Spinal cord (tissue), 9 donors: ENCODE measurements at regions not wholly inside any gene's neighbourhood (a gene's known extent, or its start where the extent isn't known, plus 50 kb on each side); places are given as distances from the start of the nearest gene placed in this dataset.
"Not testable (repeated sequence)": the region's sequence is repeated elsewhere in the genome, so short reads cannot be mapped to it uniquely, and the experiment has no call there.

Source experiments
- DNase-seq, 6 donors: peaks; one replicate each; pipeline versions ENCODE4 v3.0.0 to v3.0.0-alpha.2; 2013 to 2015; ENCODE audit warnings: low spot score in 6 of 6, low read depth in 4 of 6
- H3K27ac ChIP-seq: one replicate; pipeline ENCODE4 v1.5.1; 2013; ENCODE audit warnings: low read depth, low read length, control low read depth
- H3K27me3 ChIP-seq: one replicate; pipeline ENCODE4 v1.6.1; 2013; ENCODE audit warnings: low read length; ENCODE audit not compliant: control insufficient read depth, insufficient read depth
- H3K36me3 ChIP-seq: one replicate; pipeline ENCODE4 v1.6.1; 2013; ENCODE audit warnings: low read length; ENCODE audit not compliant: control insufficient read depth, insufficient read depth
- H3K4me1 ChIP-seq: one replicate; pipeline ENCODE4 v1.6.1; 2013; ENCODE audit warnings: low read length; ENCODE audit not compliant: control insufficient read depth, insufficient read depth
- H3K4me3 ChIP-seq: one replicate; pipeline ENCODE4 v1.5.1; 2013; ENCODE audit warnings: low read depth, low read length, control low read depth
- H3K9me3 ChIP-seq: one replicate; pipeline ENCODE4 v1.6.1; 2013; ENCODE audit warnings: low read length; ENCODE audit not compliant: control insufficient read depth, insufficient read depth
- WGBS: methylation state at CpG from one replicate; pipeline ENCODE4 v1.1.5; 2013; ENCODE audit warnings: missing lambda C conversion rate; ENCODE audit not compliant: insufficient coverage; 5-methylcytosine and 5-hydroxymethylcytosine counted together
- donor health status: healthy.

GRCh38 chr17:45585794-45586650 lies 95.5 kb upstream of the PLEKHM1 start:
- H3K27me3 ChIP-seq, H3K36me3 ChIP-seq, H3K9me3 ChIP-seq, H3K27ac ChIP-seq: not testable (repeated sequence)
- peak in 3 of 6 donors; percentile 20 to 73 (median 65) for DNase-seq
- H3K4me1 ChIP-seq: peaks cover 17% of the 10 kb centered on the region
- peak overlapping the region; percentile 72 for H3K4me3 ChIP-seq
- 2% methylated on average over 41 of the region's 62 CpGs for WGBS

GRCh38 chr17:45586651-45586934 lies 96.1 kb upstream of the PLEKHM1 start:
- not testable (repeated sequence) for H3K4me3 ChIP-seq, DNase-seq, H3K36me3 ChIP-seq, H3K9me3 ChIP-seq, H3K27me3 ChIP-seq, H3K27ac ChIP-seq
- peaks cover 17% of the 10 kb centered on the region for H3K4me1 ChIP-seq
- WGBS: 63% methylated on average over 2 of the region's 6 CpGs

- H3K36me3 ChIP-seq, H3K4me1 ChIP-seq, H3K27me3 ChIP-seq, H3K4me3 ChIP-seq, H3K9me3 ChIP-seq, H3K27ac ChIP-seq: not testable (repeated sequence)
- 0% methylated on average over 2 of the region's 6 CpGs for WGBS
- peak in 3 of 6 donors; percentile 32 to 87 (median 60) for DNase-seq
Measured at GRCh38 chr17:45592433-45592923, 102.0 kb upstream of the PLEKHM1 start.

- not testable (repeated sequence) for H3K9me3 ChIP-seq, H3K27ac ChIP-seq, H3K27me3 ChIP-seq, H3K4me1 ChIP-seq, H3K4me3 ChIP-seq, DNase-seq, H3K36me3 ChIP-seq
- WGBS: 75% methylated on average over 2 of the region's 4 CpGs
Measured at GRCh38 chr17:45596347-45596746, 105.8 kb upstream of the PLEKHM1 start.

- H3K9me3 ChIP-seq, H3K27me3 ChIP-seq, DNase-seq, H3K4me1 ChIP-seq, H3K36me3 ChIP-seq, H3K27ac ChIP-seq, H3K4me3 ChIP-seq: not testable (repeated sequence)
- no CpG with 5 or more reads among the region's 21 CpGs for WGBS
Measured at GRCh38 chr17:45600052-45601012, 109.8 kb upstream of the PLEKHM1 start.

- DNase-seq, H3K9me3 ChIP-seq: not testable (repeated sequence)
- WGBS: no CpG with 5 or more reads among the region's 18 CpGs
Measured at GRCh38 chr17:45601013-45601412, 110.5 kb upstream of the PLEKHM1 start.

GRCh38 chr17:45601605-45602539 lies 111.4 kb upstream of the PLEKHM1 start:
- H3K4me1 ChIP-seq, H3K27ac ChIP-seq, H3K27me3 ChIP-seq, H3K9me3 ChIP-seq, H3K36me3 ChIP-seq, DNase-seq, H3K4me3 ChIP-seq: not testable (repeated sequence)
- 77% methylated on average over 6 of the region's 63 CpGs for WGBS

More at GRCh38 chr17:45601013-45601412, 110.5 kb upstream of the PLEKHM1 start:
- not testable (repeated sequence) for H3K27me3 ChIP-seq, H3K36me3 ChIP-seq, H3K4me3 ChIP-seq, H3K4me1 ChIP-seq, H3K27ac ChIP-seq

- not testable (repeated sequence) for DNase-seq, H3K27me3 ChIP-seq, H3K36me3 ChIP-seq, H3K4me1 ChIP-seq, H3K9me3 ChIP-seq, H3K27ac ChIP-seq, H3K4me3 ChIP-seq
- WGBS: no CpG with 5 or more reads among the region's 1 CpG
Measured at GRCh38 chr17:45605751-45606150, 115.2 kb upstream of the PLEKHM1 start.

- peak overlapping the region; percentile 33 for H3K4me3 ChIP-seq
- not testable (repeated sequence) for H3K27me3 ChIP-seq, H3K4me1 ChIP-seq, H3K36me3 ChIP-seq, H3K9me3 ChIP-seq, H3K27ac ChIP-seq
- 0% methylated on average over 5 of the region's 16 CpGs for WGBS
- DNase-seq: peak; percentile 17 to 94 (median 45)
Measured at GRCh38 chr17:45619984-45620405, 129.5 kb upstream of the PLEKHM1 start.
